ENCODE measurements at regions not wholly inside any gene's neighbourhood (a gene's known extent, or its start where the extent isn't known, plus 50 kb on each side); places are given as distances from the start of the nearest gene placed in this dataset.

- Histone ChIP-seq H3K4me1 (ENCODE audit: insufficient read depth, low read length) (0 out of 2 replicates have a peak, but pooled peaks cover 2% of the 10 kb centered on the region), H3K27ac (ENCODE audit: low read length) (no peak overlapping the region), H3K4me3 (ENCODE audit: low read length) (no peak overlapping the region), H3K27me3 (ENCODE audit: insufficient read depth, low read length) (no peaks in the 10 kb centered on the region), H3K36me3 (ENCODE audit: insufficient read depth, low read depth, low read length) (no peaks in the 10 kb centered on the region), H3K9me3 (ENCODE audit: insufficient read depth, low read depth, low read length) (no peaks in the 10 kb centered on the region), H3K9ac (ENCODE audit: low read depth, low read length) (no peak overlapping the region)
These were observed 119.3 kb upstream of the CACNA2D1 start for GRCh38 chr7:82562716-82563404.

GRCh38 chr7:82559193-82559805 lies 115.7 kb upstream of the CACNA2D1 start:
- Histone ChIP-seq H3K4me3 (ENCODE audit: low read length) (no peak overlapping the region), H3K27me3 (ENCODE audit: insufficient read depth, low read length) (no peaks in the 10 kb centered on the region), H3K36me3 (ENCODE audit: insufficient read depth, low read depth, low read length) (no peaks in the 10 kb centered on the region), H3K9me3 (ENCODE audit: insufficient read depth, low read depth, low read length) (peaks cover 4% of the 10 kb centered on the region; the same call in 1 of the 2 replicates), H3K4me1 (ENCODE audit: insufficient read depth, low read length) (0 out of 2 replicates have a peak, but pooled peaks cover 2% of the 10 kb centered on the region), H3K9ac (ENCODE audit: low read depth, low read length) (no peak overlapping the region), H3K27ac (ENCODE audit: low read length) (no peak overlapping the region)

- peaks cover 4% of the 10 kb centered on the region; the same call in 1 of the 2 replicates for H3K9me3 ChIP-seq (ENCODE audit: insufficient read depth, low read depth, low read length)
- H3K36me3 ChIP-seq (ENCODE audit: insufficient read depth, low read depth, low read length) = no peaks in the 10 kb centered on the region
- no peak overlapping the region for H3K4me3 ChIP-seq (ENCODE audit: low read length)
- no peak overlapping the region for H3K9ac ChIP-seq (ENCODE audit: low read depth, low read length)
- no peaks in the 10 kb centered on the region for H3K4me1 ChIP-seq (ENCODE audit: insufficient read depth, low read length)
- H3K27ac ChIP-seq (ENCODE audit: low read length) = no peak overlapping the region
- H3K27me3 ChIP-seq (ENCODE audit: insufficient read depth, low read length) = no peaks in the 10 kb centered on the region
These were observed 106.2 kb upstream of the CACNA2D1 start for GRCh38 chr7:82549616-82550285.

GRCh38 chr7:82548141-82548688 lies 104.6 kb upstream of the CACNA2D1 start:
- H3K4me3 ChIP-seq (ENCODE audit: low read length) = no peak overlapping the region
- H3K9me3 ChIP-seq (ENCODE audit: insufficient read depth, low read depth, low read length) = no peaks in the 10 kb centered on the region
- no peaks in the 10 kb centered on the region for H3K36me3 ChIP-seq (ENCODE audit: insufficient read depth, low read depth, low read length)
- H3K4me1 ChIP-seq (ENCODE audit: insufficient read depth, low read length) = no peaks in the 10 kb centered on the region
- H3K27ac ChIP-seq (ENCODE audit: low read length) = no peak overlapping the region
- no peaks in the 10 kb centered on the region for H3K27me3 ChIP-seq (ENCODE audit: insufficient read depth, low read length)
- H3K9ac ChIP-seq (ENCODE audit: low read depth, low read length) = no peak overlapping the region

GRCh38 chr7:82542665-82543064 lies 99.1 kb upstream of the CACNA2D1 start:
- Histone ChIP-seq H3K4me3 (ENCODE audit: low read length) (no peak overlapping the region), H3K4me1 (ENCODE audit: insufficient read depth, low read length) (no peaks in the 10 kb centered on the region), H3K27me3 (ENCODE audit: insufficient read depth, low read length) (no peaks in the 10 kb centered on the region), H3K9me3 (ENCODE audit: insufficient read depth, low read depth, low read length) (no peaks in the 10 kb centered on the region), H3K36me3 (ENCODE audit: insufficient read depth, low read depth, low read length) (no peaks in the 10 kb centered on the region), H3K27ac (ENCODE audit: low read length) (no peak overlapping the region), H3K9ac (ENCODE audit: low read depth, low read length) (no peak overlapping the region)

- no peaks in the 10 kb centered on the region for H3K9me3 ChIP-seq (ENCODE audit: insufficient read depth, low read depth, low read length)
- no peaks in the 10 kb centered on the region for H3K27me3 ChIP-seq (ENCODE audit: insufficient read depth, low read length)
- no peak overlapping the region for H3K4me3 ChIP-seq (ENCODE audit: low read length)
- no peaks in the 10 kb centered on the region for H3K4me1 ChIP-seq (ENCODE audit: insufficient read depth, low read length)
- no peak overlapping the region for H3K9ac ChIP-seq (ENCODE audit: low read depth, low read length)
- no peak overlapping the region for H3K27ac ChIP-seq (ENCODE audit: low read length)
- no peaks in the 10 kb centered on the region for H3K36me3 ChIP-seq (ENCODE audit: insufficient read depth, low read depth, low read length)
These were observed 96.4 kb upstream of the CACNA2D1 start for GRCh38 chr7:82539969-82540368.

GRCh38 chr7:82534684-82535083 lies 91.1 kb upstream of the CACNA2D1 start:
- no peaks in the 10 kb centered on the region for H3K36me3 ChIP-seq (ENCODE audit: insufficient read depth, low read depth, low read length)
- H3K4me1 ChIP-seq (ENCODE audit: insufficient read depth, low read length) = no peaks in the 10 kb centered on the region
- no peaks in the 10 kb centered on the region for H3K27me3 ChIP-seq (ENCODE audit: insufficient read depth, low read length)
- no peak overlapping the region for H3K9ac ChIP-seq (ENCODE audit: low read depth, low read length)
- H3K27ac ChIP-seq (ENCODE audit: low read length) = no peak overlapping the region
- H3K4me3 ChIP-seq (ENCODE audit: low read length) = no peak overlapping the region
- no peaks in the 10 kb centered on the region for H3K9me3 ChIP-seq (ENCODE audit: insufficient read depth, low read depth, low read length)

- H3K27ac ChIP-seq (ENCODE audit: low read length) = no peak overlapping the region
- H3K27me3 ChIP-seq (ENCODE audit: insufficient read depth, low read length) = no peaks in the 10 kb centered on the region
- H3K36me3 ChIP-seq (ENCODE audit: insufficient read depth, low read depth, low read length) = no peaks in the 10 kb centered on the region
- H3K9me3 ChIP-seq (ENCODE audit: insufficient read depth, low read depth, low read length) = no peaks in the 10 kb centered on the region
- no peak overlapping the region for H3K4me3 ChIP-seq (ENCODE audit: low read length)
- H3K4me1 ChIP-seq (ENCODE audit: insufficient read depth, low read length) = no peaks in the 10 kb centered on the region
- no peak overlapping the region for H3K9ac ChIP-seq (ENCODE audit: low read depth, low read length)
These were observed 86.8 kb upstream of the CACNA2D1 start for GRCh38 chr7:82530361-82530760.

GRCh38 chr7:82528577-82529310 lies 85.2 kb upstream of the CACNA2D1 start:
- Histone ChIP-seq H3K36me3 (ENCODE audit: insufficient read depth, low read depth, low read length) (no peaks in the 10 kb centered on the region), H3K27me3 (ENCODE audit: insufficient read depth, low read length) (no peaks in the 10 kb centered on the region), H3K4me3 (ENCODE audit: low read length) (no peak overlapping the region), H3K9me3 (ENCODE audit: insufficient read depth, low read depth, low read length) (no peaks in the 10 kb centered on the region), H3K4me1 (ENCODE audit: insufficient read depth, low read length) (no peaks in the 10 kb centered on the region), H3K9ac (ENCODE audit: low read depth, low read length) (no peak overlapping the region), H3K27ac (ENCODE audit: low read length) (no peak overlapping the region)

GRCh38 chr7:82527851-82528250 lies 84.3 kb upstream of the CACNA2D1 start:
- H3K4me1 ChIP-seq (ENCODE audit: insufficient read depth, low read length) = no peaks in the 10 kb centered on the region
- H3K27me3 ChIP-seq (ENCODE audit: insufficient read depth, low read length) = no peaks in the 10 kb centered on the region
- H3K4me3 ChIP-seq (ENCODE audit: low read length) = no peak overlapping the region
- H3K9me3 ChIP-seq (ENCODE audit: insufficient read depth, low read depth, low read length) = no peaks in the 10 kb centered on the region
- H3K36me3 ChIP-seq (ENCODE audit: insufficient read depth, low read depth, low read length) = no peaks in the 10 kb centered on the region
- no peak overlapping the region for H3K9ac ChIP-seq (ENCODE audit: low read depth, low read length)
- no peak overlapping the region for H3K27ac ChIP-seq (ENCODE audit: low read length)

- Histone ChIP-seq H3K9ac (ENCODE audit: low read depth, low read length) (no peak overlapping the region), H3K27ac (ENCODE audit: low read length) (no peak overlapping the region), H3K4me1 (ENCODE audit: insufficient read depth, low read length) (no peaks in the 10 kb centered on the region), H3K27me3 (ENCODE audit: insufficient read depth, low read length) (no peaks in the 10 kb centered on the region), H3K36me3 (ENCODE audit: insufficient read depth, low read depth, low read length) (no peaks in the 10 kb centered on the region), H3K4me3 (ENCODE audit: low read length) (no peak overlapping the region), H3K9me3 (ENCODE audit: insufficient read depth, low read depth, low read length) (no peaks in the 10 kb centered on the region)
These were observed 78.4 kb upstream of the CACNA2D1 start for GRCh38 chr7:82521906-82522445.

Data from iPS-20b (cell line).